Pulmonary artery endothelial cell (primary cell): ENCODE measurements at regions not wholly inside any gene's neighbourhood (a gene's known extent, or its start where the extent isn't known, plus 50 kb on each side); places are given as distances from the start of the nearest gene placed in this dataset.

Experiments used
- DNase-seq: peaks from one replicate; pipeline ENCODE4 v3.0.0-alpha.2; 2011; ENCODE audit warnings: low read depth, low spot score

- no peak for DNase-seq
Measured at GRCh38 chr18:24877546-24877945, 417.1 kb downstream of the HRH4 start.

DNA sequence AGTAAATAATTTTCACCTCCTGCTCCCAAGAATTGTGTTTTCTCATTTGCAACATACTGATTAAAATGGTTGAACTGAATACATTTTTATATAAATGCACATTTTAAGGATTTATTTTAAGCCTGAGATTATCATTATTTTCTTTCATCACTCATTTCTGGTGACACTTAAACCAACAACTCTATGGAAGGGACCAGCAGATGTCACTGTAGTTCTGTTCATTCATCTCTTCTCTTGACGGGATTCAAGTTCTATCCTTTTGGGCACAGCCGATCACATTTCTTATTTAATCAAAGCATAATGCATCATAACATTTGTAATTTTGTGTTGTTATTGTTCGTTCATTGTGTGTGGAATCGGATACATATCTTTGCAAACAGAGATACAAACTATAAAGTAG is 417.9 kb downstream of the HRH4 start:
- DNase-seq, result peak; percentile 41

GRCh38 chr18:24885276-24885675 is 424.8 kb downstream of the HRH4 start:
- DNase-seq, result no peak

GRCh38 chr18:24894880-24895279 is 434.4 kb downstream of the HRH4 start:
- DNase-seq, result no peak

GRCh38 chr18:24897461-24897860 is 437.0 kb downstream of the HRH4 start:
- no peak for DNase-seq

DNA sequence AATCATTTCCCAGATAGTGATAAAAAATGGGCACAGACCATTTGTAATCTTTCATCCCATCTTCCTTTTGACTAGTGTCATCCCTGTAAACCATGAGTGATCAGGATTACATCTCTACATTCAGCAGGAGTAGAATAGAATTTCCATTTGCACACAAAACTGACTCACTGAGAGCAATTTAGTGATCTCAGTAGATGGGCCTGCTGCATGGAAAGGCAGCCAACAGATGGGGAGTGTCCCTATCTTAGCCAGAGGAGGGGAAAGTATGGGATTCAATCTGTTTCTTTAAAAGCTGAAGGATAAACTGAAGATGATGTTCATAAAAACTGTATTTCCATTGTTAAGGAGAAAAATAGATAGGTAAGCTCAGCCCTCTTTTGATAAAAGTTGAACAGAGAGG is 441.7 kb downstream of the ZNF521 start:
- no peak for DNase-seq

DNA sequence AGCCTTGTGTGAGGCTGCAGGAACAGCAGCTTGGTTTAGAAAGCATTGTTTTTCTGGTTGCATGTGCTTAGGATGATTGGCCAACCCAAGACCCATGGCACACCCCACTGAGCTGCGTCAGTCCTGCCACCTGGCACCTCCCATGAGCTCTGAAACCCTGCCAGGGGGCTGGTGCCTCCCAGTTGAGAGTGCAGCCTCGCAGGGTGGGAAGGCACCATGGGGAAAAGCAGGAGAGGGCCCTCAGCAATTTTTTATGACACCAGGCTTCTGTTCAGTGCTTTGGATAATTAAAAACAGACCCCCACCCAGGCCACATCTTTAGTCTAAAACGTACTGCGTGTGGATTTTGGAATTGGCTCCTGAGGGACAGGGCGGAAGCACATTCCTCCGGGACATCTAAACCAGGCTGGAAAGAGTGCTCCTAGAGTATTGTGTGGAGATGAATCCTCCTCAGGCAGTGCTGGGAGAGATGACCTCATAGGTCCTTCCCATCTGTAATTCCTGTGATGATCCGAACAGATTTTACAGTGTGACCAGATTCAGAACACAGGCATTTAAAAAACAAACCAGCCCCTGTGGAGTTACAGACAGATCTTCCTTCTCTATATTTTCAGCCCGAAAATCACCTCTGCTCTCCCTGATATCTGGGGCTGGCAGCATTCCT is 438.3 kb downstream of the ZNF521 start:
- no peak for DNase-seq

DNA sequence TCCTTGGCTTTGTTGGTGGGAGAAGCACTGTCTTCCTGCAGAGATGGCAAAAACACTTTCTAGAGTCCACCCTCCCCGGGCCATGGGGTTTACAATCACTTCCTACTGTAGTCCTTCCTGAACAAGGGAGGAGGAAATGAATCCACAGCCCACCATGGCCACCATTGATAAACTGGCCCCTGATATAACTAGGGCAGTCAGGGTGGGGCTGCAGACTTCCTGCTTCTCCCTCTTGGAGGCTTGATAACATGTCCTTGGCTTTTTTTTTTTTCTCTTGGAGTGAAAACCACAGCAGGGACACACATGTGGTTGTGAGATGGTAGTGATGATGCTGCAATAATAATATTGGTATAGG is 437.8 kb downstream of the ZNF521 start:
- peak; percentile 59 for DNase-seq

- no peak for DNase-seq
Measured at GRCh38 chr18:24914685-24915084, 437.3 kb downstream of the ZNF521 start.

GRCh38 chr18:24915547-24915946 is 436.4 kb downstream of the ZNF521 start:
- no peak for DNase-seq

- DNase-seq, result no peak
Measured at GRCh38 chr18:24917767-24918166, 434.2 kb downstream of the ZNF521 start.

DNA sequence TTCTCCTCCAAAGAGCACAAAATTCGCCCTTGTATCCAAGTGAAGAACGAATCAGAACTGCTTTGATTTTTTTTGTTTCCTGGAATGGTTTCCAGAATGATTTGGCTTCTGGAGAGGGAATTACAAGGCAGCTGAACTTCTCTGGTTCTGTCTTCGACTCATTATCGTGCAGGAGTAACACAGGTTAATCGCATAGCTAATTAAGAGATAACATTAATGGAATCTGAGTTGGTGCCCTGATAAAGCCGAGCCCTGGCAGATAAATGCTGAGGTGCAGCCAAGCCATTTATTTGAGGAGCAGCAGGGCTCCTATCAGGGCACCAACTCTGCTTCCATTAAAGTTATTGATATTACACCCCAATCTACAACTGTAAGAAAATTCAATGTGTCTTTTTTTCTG is 433.7 kb downstream of the ZNF521 start:
- DNase-seq, result no peak

GRCh38 chr18:24919181-24919797 is 432.7 kb downstream of the ZNF521 start:
- DNase-seq, result no peak

DNA sequence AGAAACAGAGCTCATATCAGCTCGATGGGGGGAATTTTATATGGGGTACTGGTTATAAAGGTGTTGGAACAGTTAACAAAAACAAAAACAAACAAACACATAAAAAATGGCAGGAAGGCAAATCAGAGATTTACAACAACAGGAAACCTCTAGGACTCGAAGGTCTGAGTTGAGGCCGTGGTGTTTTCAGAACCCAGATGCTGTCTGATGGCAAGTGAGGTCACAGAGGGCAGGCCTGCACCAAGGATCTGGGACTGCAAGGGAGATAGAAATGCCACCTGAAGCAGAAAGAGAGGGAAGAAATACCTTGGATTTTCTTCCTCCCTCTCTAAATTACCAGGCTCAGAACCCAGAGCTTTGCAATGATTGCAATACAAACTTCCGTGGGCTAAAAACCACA is 429.5 kb downstream of the ZNF521 start:
- DNase-seq, result no peak

GRCh38 chr18:24923138-24923537 is 428.8 kb downstream of the ZNF521 start:
- no peak for DNase-seq

- DNase-seq, result no peak
Measured at GRCh38 chr18:24924066-24924716, 427.8 kb downstream of the ZNF521 start.

GRCh38 chr18:24926649-24927048 is 425.3 kb downstream of the ZNF521 start:
- no peak for DNase-seq

GRCh38 chr18:24928301-24928878 is 423.6 kb downstream of the ZNF521 start:
- DNase-seq, result no peak

GRCh38 chr18:24930478-24930877 is 421.5 kb downstream of the ZNF521 start:
- no peak for DNase-seq

GRCh38 chr18:24930971-24931370 is 421.0 kb downstream of the ZNF521 start:
- DNase-seq, result no peak

DNA sequence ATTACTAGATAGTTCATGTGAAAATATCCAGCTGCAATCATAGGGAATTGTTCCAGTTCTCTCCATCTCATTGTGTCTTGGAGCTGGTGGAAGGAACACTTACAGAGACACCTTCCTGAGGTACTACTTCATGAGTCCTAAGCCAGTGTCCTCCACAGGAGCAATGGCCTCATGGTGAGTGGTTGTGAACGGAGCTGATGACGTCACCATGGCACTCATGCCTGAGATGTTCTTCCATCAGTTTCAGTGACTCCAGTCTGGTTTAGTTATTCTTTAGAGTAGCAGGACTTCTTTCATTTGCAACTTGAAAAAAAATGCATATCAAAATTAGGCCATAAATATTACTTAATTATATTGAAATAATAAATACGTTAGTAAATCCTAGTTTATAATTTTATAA is 418.6 kb downstream of the ZNF521 start:
- DNase-seq, result no peak

- DNase-seq, result no peak
Measured at GRCh38 chr18:24934258-24934932, 417.6 kb downstream of the ZNF521 start.
